Mesothelial cell of epicardium (in vitro differentiated cells): ENCODE measurements at regions not wholly inside any gene's neighbourhood (a gene's known extent, or its start where the extent isn't known, plus 50 kb on each side); places are given as distances from the start of the nearest gene placed in this dataset.

Experiments used
- DNase-seq, 2 experiments: peaks; one replicate each; pipeline ENCODE4 v3.0.0; 2021; ENCODE audit warnings: low spot score in 2 of 2; ENCODE audit not compliant: unreplicated experiment in 2 of 2
- H3K27ac Mint-ChIP-seq: 2 replicates; pipeline ENCODE4 v1.8.0; 2021; ENCODE audit warnings: mixed read lengths
- H3K27me3 Mint-ChIP-seq: 2 replicates; pipeline ENCODE4 v1.8.0; 2021; ENCODE audit warnings: low read depth, mixed read lengths
- H3K36me3 Mint-ChIP-seq: 2 replicates; pipeline ENCODE4 v1.8.0; 2021; ENCODE audit warnings: mixed read lengths
- H3K4me1 Mint-ChIP-seq: 2 replicates; pipeline ENCODE4 v1.8.0; 2021; ENCODE audit warnings: mixed read lengths
- H3K4me3 Mint-ChIP-seq: 2 replicates; pipeline ENCODE4 v1.8.0; 2021; ENCODE audit warnings: mild to moderate bottlenecking, moderate library complexity, mixed read lengths
- H3K9me3 Mint-ChIP-seq: 2 replicates; pipeline ENCODE4 v1.8.0; 2021; ENCODE audit warnings: mixed read lengths
- CTCF ChIP-seq: fragments of 200-600 bp; sonication (generic); IDR thresholded peaks from one replicate; pipeline ENCODE4 v1.5.0; 2021; ENCODE audit warnings: antibody characterized with exemption; ENCODE audit not compliant: unreplicated experiment

- peaks cover 8% of the 10 kb centered on the region for H3K36me3 Mint-ChIP-seq
- no peak for DNase-seq
- no peak for TF ChIP-seq CTCF
- H3K4me1 Mint-ChIP-seq, result peaks cover 3% of the 10 kb centered on the region
- no peak overlapping the region for H3K4me3 Mint-ChIP-seq
- peaks cover 30% of the 10 kb centered on the region for H3K9me3 Mint-ChIP-seq
- no peaks in the 10 kb centered on the region for H3K27me3 Mint-ChIP-seq
- no peak overlapping the region for H3K27ac Mint-ChIP-seq
Measured at GRCh38 chr3:106552351-106553043, 683.7 kb upstream of the CBLB start.

- TF ChIP-seq CTCF, result no peak
- H3K36me3 Mint-ChIP-seq, result peaks cover 4% of the 10 kb centered on the region
- H3K4me3 Mint-ChIP-seq, result no peak overlapping the region
- H3K27ac Mint-ChIP-seq, result no peak overlapping the region
- peaks cover 3% of the 10 kb centered on the region for H3K4me1 Mint-ChIP-seq
- DNase-seq, result no peak
- no peaks in the 10 kb centered on the region for H3K27me3 Mint-ChIP-seq
- H3K9me3 Mint-ChIP-seq, result peaks cover 10% of the 10 kb centered on the region
Measured at GRCh38 chr3:106560451-106560966, 691.7 kb upstream of the CBLB start.

GRCh38 chr3:106566277-106566676, 697.5 kb upstream of the CBLB start:
- peaks cover 11% of the 10 kb centered on the region for H3K4me1 Mint-ChIP-seq
- no peak for DNase-seq
- no peak for TF ChIP-seq CTCF
- H3K36me3 Mint-ChIP-seq, result no peaks in the 10 kb centered on the region
- H3K27ac Mint-ChIP-seq, result no peak overlapping the region
- H3K9me3 Mint-ChIP-seq, result peaks cover 7% of the 10 kb centered on the region
- no peak overlapping the region for H3K4me3 Mint-ChIP-seq
- H3K27me3 Mint-ChIP-seq, result no peaks in the 10 kb centered on the region

- H3K27me3 Mint-ChIP-seq, result no peaks in the 10 kb centered on the region
- TF ChIP-seq CTCF, result no peak
- H3K4me3 Mint-ChIP-seq, result no peak overlapping the region
- peaks cover 25% of the 10 kb centered on the region for H3K4me1 Mint-ChIP-seq
- H3K27ac Mint-ChIP-seq, result no peak overlapping the region
- H3K9me3 Mint-ChIP-seq, result peaks cover 7% of the 10 kb centered on the region
- no peak for DNase-seq
- H3K36me3 Mint-ChIP-seq, result no peaks in the 10 kb centered on the region
Measured at GRCh38 chr3:106570426-106570825, 701.6 kb upstream of the CBLB start.

- H3K4me1 Mint-ChIP-seq, result peaks cover 21% of the 10 kb centered on the region
Measured at GRCh38 chr3:106573605-106574004, 704.8 kb upstream of the CBLB start.

More at GRCh38 chr3:106573605-106574004, 704.8 kb upstream of the CBLB start:
- H3K4me3 Mint-ChIP-seq, result no peak overlapping the region
- DNase-seq, result no peak
- no peaks in the 10 kb centered on the region for H3K27me3 Mint-ChIP-seq
- H3K9me3 Mint-ChIP-seq, result no peaks in the 10 kb centered on the region
- no peak overlapping the region for H3K27ac Mint-ChIP-seq
- no peaks in the 10 kb centered on the region for H3K36me3 Mint-ChIP-seq
- no peak for TF ChIP-seq CTCF
